Activated CD4-positive, alpha-beta T cell treated with anti-CD3 and anti-CD28 coated beads for 1 hour (primary cell): ENCODE measurements at regions not wholly inside any gene's neighbourhood (a gene's known extent, or its start where the extent isn't known, plus 50 kb on each side); places are given as distances from the start of the nearest gene placed in this dataset.

Source experiments
- DNase-seq: peaks from one replicate; pipeline ENCODE4 v3.0.0-alpha.2; 2020

GRCh38 chr3:117417411-117417810 lies 707.8 kb downstream of the TUSC7 start:
- no peak for DNase-seq

- DNase-seq = no peak
These were observed 717.5 kb downstream of the TUSC7 start for GRCh38 chr3:117427081-117427480.

- DNase-seq = no peak
These were observed 723.8 kb downstream of the TUSC7 start for GRCh38 chr3:117433427-117433826.

- DNase-seq = no peak
These were observed 725.3 kb downstream of the TUSC7 start for GRCh38 chr3:117434661-117435412.

GRCh38 chr3:117435506-117435905 lies 725.9 kb downstream of the TUSC7 start:
- DNase-seq = no peak

GRCh38 chr3:117439812-117440211 lies 730.2 kb downstream of the TUSC7 start:
- no peak for DNase-seq

GRCh38 chr3:117441851-117442250 lies 732.3 kb downstream of the TUSC7 start:
- DNase-seq = no peak

- no peak for DNase-seq
These were observed 733.0 kb downstream of the TUSC7 start for GRCh38 chr3:117442566-117442965.

- no peak for DNase-seq
These were observed 733.4 kb downstream of the TUSC7 start for GRCh38 chr3:117443014-117443413.

GRCh38 chr3:117444175-117444574 lies 734.6 kb downstream of the TUSC7 start:
- no peak for DNase-seq

GRCh38 chr3:117447419-117447818 lies 737.8 kb downstream of the TUSC7 start:
- no peak for DNase-seq

GRCh38 chr3:117450026-117450425 lies 740.4 kb downstream of the TUSC7 start:
- DNase-seq = no peak

GRCh38 chr3:117454254-117454653 lies 744.7 kb downstream of the TUSC7 start:
- no peak for DNase-seq

- DNase-seq = no peak
These were observed 745.3 kb downstream of the TUSC7 start for GRCh38 chr3:117454908-117455307.

- no peak for DNase-seq
These were observed 746.2 kb downstream of the TUSC7 start for GRCh38 chr3:117455782-117456181.

GRCh38 chr3:117463276-117464115 lies 753.9 kb downstream of the TUSC7 start:
- DNase-seq = no peak

- no peak for DNase-seq
These were observed 762.3 kb downstream of the TUSC7 start for GRCh38 chr3:117471831-117472230.

- no peak for DNase-seq
These were observed 764.5 kb downstream of the TUSC7 start for GRCh38 chr3:117473981-117474538.

- DNase-seq = no peak
These were observed 767.0 kb downstream of the TUSC7 start for GRCh38 chr3:117476572-117476971.

GRCh38 chr3:117477214-117477755 lies 767.7 kb downstream of the TUSC7 start:
- DNase-seq = no peak

GRCh38 chr3:117479095-117479494 lies 769.5 kb downstream of the TUSC7 start:
- DNase-seq = no peak

- DNase-seq = no peak
These were observed 770.9 kb downstream of the TUSC7 start for GRCh38 chr3:117480525-117480924.

GRCh38 chr3:117480972-117481371 lies 771.4 kb downstream of the TUSC7 start:
- no peak for DNase-seq

GRCh38 chr3:117483839-117484238 lies 774.3 kb downstream of the TUSC7 start:
- DNase-seq = no peak
